Testis (tissue), 2 donors: ENCODE measurements at regions not wholly inside any gene's neighbourhood (a gene's known extent, or its start where the extent isn't known, plus 50 kb on each side); places are given as distances from the start of the nearest gene placed in this dataset.

ENCODE experiments used
- POLR2A ChIP-seq: fragments of 450-650 bp; IDR thresholded peaks from one replicate; pipeline ENCODE4 v1.6.1; 2017; ENCODE audit warnings: antibody characterized with exemption, mild to moderate bottlenecking, moderate library complexity
- TF ChIP-seq, protein P1 (sequence below), 3 experiments: fragments of 450-650 bp in 2 of 3; fragments of 200-600 bp in 1 of 3; sonication (generic) in 1 of 3; IDR thresholded peaks; one replicate each; pipeline ENCODE4 v1.5.1; 2016 to 2019; ENCODE audit warnings: antibody characterized with exemption in 3 of 3, mild to moderate bottlenecking in 2 of 3, moderate library complexity in 1 of 3

- no peak for TF ChIP-seq POLR2A
- TF ChIP-seq, protein P1, sequence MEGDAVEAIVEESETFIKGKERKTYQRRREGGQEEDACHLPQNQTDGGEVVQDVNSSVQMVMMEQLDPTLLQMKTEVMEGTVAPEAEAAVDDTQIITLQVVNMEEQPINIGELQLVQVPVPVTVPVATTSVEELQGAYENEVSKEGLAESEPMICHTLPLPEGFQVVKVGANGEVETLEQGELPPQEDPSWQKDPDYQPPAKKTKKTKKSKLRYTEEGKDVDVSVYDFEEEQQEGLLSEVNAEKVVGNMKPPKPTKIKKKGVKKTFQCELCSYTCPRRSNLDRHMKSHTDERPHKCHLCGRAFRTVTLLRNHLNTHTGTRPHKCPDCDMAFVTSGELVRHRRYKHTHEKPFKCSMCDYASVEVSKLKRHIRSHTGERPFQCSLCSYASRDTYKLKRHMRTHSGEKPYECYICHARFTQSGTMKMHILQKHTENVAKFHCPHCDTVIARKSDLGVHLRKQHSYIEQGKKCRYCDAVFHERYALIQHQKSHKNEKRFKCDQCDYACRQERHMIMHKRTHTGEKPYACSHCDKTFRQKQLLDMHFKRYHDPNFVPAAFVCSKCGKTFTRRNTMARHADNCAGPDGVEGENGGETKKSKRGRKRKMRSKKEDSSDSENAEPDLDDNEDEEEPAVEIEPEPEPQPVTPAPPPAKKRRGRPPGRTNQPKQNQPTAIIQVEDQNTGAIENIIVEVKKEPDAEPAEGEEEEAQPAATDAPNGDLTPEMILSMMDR (IDR thresholded peaks at IDR 0.05) = no peak
Measured at GRCh38 chr9:108056805-108057386, 567.3 kb upstream of the KLF4 start.
